GM19468 (cell line): ENCODE measurements at regions not wholly inside any gene's neighbourhood (a gene's known extent, or its start where the extent isn't known, plus 50 kb on each side); places are given as distances from the start of the nearest gene placed in this dataset.
"Not testable (repeated sequence)": the region's sequence is repeated elsewhere in the genome, so short reads cannot be mapped to it uniquely, and the experiment has no call there.

Experiments used
- ATAC-seq: cut with Tn5 transposase; IDR thresholded peaks from one replicate; pipeline ENCODE4 v1.9.1; 2021; ENCODE audit warnings: mild to moderate bottlenecking, moderate library complexity, moderate number of reproducible peaks; ENCODE audit not compliant: unreplicated experiment; ENCODE audit errors: extremely low read depth

- no peak for ATAC-seq
Measured at GRCh38 chr3:26237036-26237682, 385.4 kb upstream of the LRRC3B start.

GRCh38 chr3:26244586-26244985 lies 378.0 kb upstream of the LRRC3B start:
- not testable (repeated sequence) for ATAC-seq

- ATAC-seq, result no peak
Measured at GRCh38 chr3:26245236-26245635, 377.3 kb upstream of the LRRC3B start.

- ATAC-seq, result no peak
Measured at GRCh38 chr3:26246901-26247300, 375.7 kb upstream of the LRRC3B start.

- ATAC-seq, result no peak
Measured at GRCh38 chr3:26247712-26248111, 374.9 kb upstream of the LRRC3B start.

- ATAC-seq, result no peak
Measured at GRCh38 chr3:26252001-26252400, 370.6 kb upstream of the LRRC3B start.

- no peak for ATAC-seq
Measured at GRCh38 chr3:26256224-26256623, 366.3 kb upstream of the LRRC3B start.

GRCh38 chr3:26259176-26259575 lies 363.4 kb upstream of the LRRC3B start:
- no peak for ATAC-seq

- ATAC-seq, result no peak
Measured at GRCh38 chr3:26260139-26260538, 362.4 kb upstream of the LRRC3B start.

GRCh38 chr3:26264708-26265107 lies 357.9 kb upstream of the LRRC3B start:
- ATAC-seq, result no peak

GRCh38 chr3:26271848-26272247 lies 350.7 kb upstream of the LRRC3B start:
- no peak for ATAC-seq

- no peak for ATAC-seq
Measured at GRCh38 chr3:26273196-26273595, 349.4 kb upstream of the LRRC3B start.

GRCh38 chr3:26279091-26279490 lies 343.5 kb upstream of the LRRC3B start:
- ATAC-seq, result no peak

- ATAC-seq, result no peak
Measured at GRCh38 chr3:26280517-26280916, 342.1 kb upstream of the LRRC3B start.

- ATAC-seq, result no peak
Measured at GRCh38 chr3:26281284-26281985, 341.1 kb upstream of the LRRC3B start.

GRCh38 chr3:26284503-26284902 lies 338.1 kb upstream of the LRRC3B start:
- not testable (repeated sequence) for ATAC-seq

- no peak for ATAC-seq
Measured at GRCh38 chr3:26291840-26292239, 330.7 kb upstream of the LRRC3B start.

GRCh38 chr3:26292780-26293179 lies 329.8 kb upstream of the LRRC3B start:
- ATAC-seq, result no peak

- no peak for ATAC-seq
Measured at GRCh38 chr3:26293329-26293844, 329.2 kb upstream of the LRRC3B start.

- no peak for ATAC-seq
Measured at GRCh38 chr3:26307192-26307591, 315.4 kb upstream of the LRRC3B start.

GRCh38 chr3:26307787-26308186 lies 314.8 kb upstream of the LRRC3B start:
- no peak for ATAC-seq

- no peak for ATAC-seq
Measured at GRCh38 chr3:26308454-26308853, 314.1 kb upstream of the LRRC3B start.
